Heart left ventricle (tissue), 16 donors: ENCODE measurements at regions not wholly inside any gene's neighbourhood (a gene's known extent, or its start where the extent isn't known, plus 50 kb on each side); places are given as distances from the start of the nearest gene placed in this dataset.

Experiments
- ATAC-seq, 4 donors: fragments of 200-7000 bp; cut with Tn5 transposase; one replicate each; pipeline ENCODE4 v1.9.1; 2020 to 2022; ENCODE audit warnings: moderate library complexity in 4 of 4, mild to moderate bottlenecking in 3 of 4, moderate number of reproducible peaks in 1 of 4
- DNase-seq, 5 donors: peaks; one replicate each; pipeline ENCODE4 v3.0.0-alpha.2; 2020
- H3K27ac ChIP-seq, 12 donors: fragments of 200-600 bp; sonication (generic) in 4 of 12; one replicate each; pipeline versions ENCODE4 v1.5.0 to v1.8.0; 2016 to 2022; ENCODE audit warnings: mild to moderate bottlenecking in 2 of 12
- H3K27me3 ChIP-seq, 9 donors: fragments of 200-600 bp; sonication (generic) in 2 of 9; one replicate each; pipeline versions ENCODE4 v1.5.1 to v1.8.0; 2016 to 2022; ENCODE audit warnings: mild to moderate bottlenecking in 3 of 9
- H3K36me3 ChIP-seq, 9 donors: fragments of 200-600 bp; sonication (generic) in 2 of 9; one replicate each; pipeline versions ENCODE4 v1.5.0 to v1.8.0; 2018 to 2022; ENCODE audit warnings: mild to moderate bottlenecking in 2 of 9
- H3K4me1 ChIP-seq, 12 donors: fragments of 200-600 bp; sonication (generic) in 4 of 12; one replicate each; pipeline versions ENCODE4 v1.5.0 to v1.8.0; 2016 to 2022; ENCODE audit warnings: mild to moderate bottlenecking in 3 of 12
- H3K4me3 ChIP-seq, 12 donors: fragments of 200-600 bp; sonication (generic) in 4 of 12; one replicate each; pipeline versions ENCODE4 v1.5.0 to v1.8.0; 2017 to 2022; ENCODE audit warnings: mild to moderate bottlenecking in 9 of 12, moderate library complexity in 4 of 12
- H3K9me3 ChIP-seq, 12 donors: fragments of 200-600 bp; sonication (generic) in 4 of 12; one replicate each; pipeline versions ENCODE4 v1.5.0 to v1.8.0; 2016 to 2022; ENCODE audit warnings: mild to moderate bottlenecking in 1 of 12
- CTCF ChIP-seq, 12 donors: fragments of 200-600 bp; sonication (generic) in 4 of 12; IDR thresholded peaks; one replicate each; pipeline versions ENCODE4 v1.5.0 to v1.8.0; 2018 to 2022; ENCODE audit warnings: antibody characterized with exemption in 12 of 12, mild to moderate bottlenecking in 5 of 12
- POLR2A ChIP-seq, 2 donors: fragments of 450-650 bp; IDR thresholded peaks; one replicate each; pipeline ENCODE4 v1.6.1; 2017; ENCODE audit warnings: antibody characterized with exemption in 2 of 2, mild to moderate bottlenecking in 2 of 2, moderate library complexity in 2 of 2
- WGBS, 4 donors: extraction: QIAGEN DNeasy Blood & Tissue Kit in 2 of 4; methylation state at CpG; one replicate each; pipeline versions ENCODE4 v1.1.5 to v1.1.7; 2013 to 2018; 5-methylcytosine and 5-hydroxymethylcytosine counted together
- intact Hi-C, 10 donors: fragments of 100-400 bp; cut with DNase I; formaldehyde crosslinking; loops; one replicate each; pipeline versions ENCODE4 v1.11.1 to v1.14.2; 2022
- donor health status: ischemic (EF 13 %, LVEDD 7.1; RV severe dilation, severe dysfunction).
- donor health status: healthy with polysubstance abuse.
- donor health status: DM: no; HTN: yes; CAD: no.
- donor health status: DM: no; HTN: no; CAD: no.
- donor health status: ischemic (EF 25% LVEDD 6.9; RV normal size, moderate dysfunction).
- donor health status: ischemic (EF 25% LVEDD 5.7; RV mildly dilated, moderate dysfunction).
- donor health status: healthy.
- donor health status: DM: yes; HTN: yes; CAD: no.
- donor health status: ischemic (EF 35%, LVEDD 5.7; RV mildly dilated, moderate dysfunction).
- donor health status: nonischemic (EF 11% LVEDD 7.7; RV severe dilation, severe dysfunction).
- donor health status: DM: yes; HTN: yes; CAD: no.
- donor health status: PGD.
- donor health status: ischemic (EF 29% LVEDD 5.4; RV normal size, mild dysfunction).
- donor health status: nonischemic (EF 23%, LVEDD 6.1; RV moderate dilation, normal function).

GRCh38 chr5:120091376-120091948, 372.6 kb upstream of the PRR16 start:
- ATAC-seq (no peak), DNase-seq (no peak)
- Histone ChIP-seq H3K4me3 (no peak overlapping the region), H3K4me1 (peaks cover 0 to 24% (median 6%) of the 10 kb centered on the region in 12 donors), H3K27me3 (no peaks in the 10 kb centered on the region), H3K36me3 (no peaks in the 10 kb centered on the region), H3K9me3 (no peaks in the 10 kb centered on the region), H3K27ac (no peak overlapping the region)
- TF ChIP-seq POLR2A (IDR thresholded peaks at IDR 0.05) (no peak), CTCF (IDR thresholded peaks at IDR 0.05) (no peak)
- 57 to 82% (median 76%) methylated on average over 3 of the region's 3 CpGs for WGBS, 4 donors
- intact Hi-C loops = loop anchor here in 1 of 10 donors (10.0 kb wide), 1 partner anchor 63 kb away; no protein-coding TSS in a partner anchor

- Histone ChIP-seq H3K27me3 (no peaks in the 10 kb centered on the region), H3K4me3 (no peak overlapping the region), H3K9me3 (no peaks in the 10 kb centered on the region), H3K36me3 (no peaks in the 10 kb centered on the region), H3K4me1 (peaks cover 0 to 26% (median 6%) of the 10 kb centered on the region in 12 donors), H3K27ac (no peak overlapping the region)
- intact Hi-C loops = loop anchor here in 1 of 10 donors (10.0 kb wide), 1 partner anchor 62 kb away; no protein-coding TSS in a partner anchor
- TF ChIP-seq CTCF (IDR thresholded peaks at IDR 0.05) (no peak), POLR2A (IDR thresholded peaks at IDR 0.05) (no peak)
- ATAC-seq (no peak), DNase-seq (no peak)
- 72 to 85% (median 77%) methylated on average over 2 of the region's 2 CpGs for WGBS, 4 donors
These were observed 371.5 kb upstream of the PRR16 start for GRCh38 chr5:120092649-120093048.

GRCh38 chr5:120093178-120093577, 370.9 kb upstream of the PRR16 start:
- ATAC-seq = no peak
- TF ChIP-seq CTCF (IDR thresholded peaks at IDR 0.05) (no peak), POLR2A (IDR thresholded peaks at IDR 0.05) (no peak)
- no peak overlapping the region for H3K27ac ChIP-seq
- DNase-seq = no peak
- H3K9me3 ChIP-seq = no peaks in the 10 kb centered on the region
- H3K27me3 ChIP-seq = no peaks in the 10 kb centered on the region
- no peaks in the 10 kb centered on the region for H3K36me3 ChIP-seq
- WGBS, 4 donors = 85 to 91% (median 88%) methylated on average over 7 of the region's 7 CpGs
- H3K4me1 ChIP-seq = peaks cover 0 to 26% (median 5%) of the 10 kb centered on the region in 12 donors
- no peak overlapping the region for H3K4me3 ChIP-seq
- intact Hi-C loops = loop anchor here in 1 of 10 donors (10.0 kb wide), 1 partner anchor 62 kb away; no protein-coding TSS in a partner anchor

GRCh38 chr5:120096413-120096812, 367.7 kb upstream of the PRR16 start:
- intact Hi-C loops = loop anchor here in 1 of 10 donors (10.0 kb wide), 1 partner anchor 58 kb away; no protein-coding TSS in a partner anchor
- ATAC-seq = no peak
- peak overlapping the region in 6 of 12 donors; percentile 2 to 36 (median 24) for H3K4me3 ChIP-seq

More at GRCh38 chr5:120096413-120096812, 367.7 kb upstream of the PRR16 start:
- Histone ChIP-seq H3K4me1 (peaks cover 0 to 13% (median 0%) of the 10 kb centered on the region in 12 donors), H3K27me3 (no peaks in the 10 kb centered on the region), H3K36me3 (no peaks in the 10 kb centered on the region), H3K9me3 (no peaks in the 10 kb centered on the region), H3K27ac (no peak overlapping the region)
- WGBS, 4 donors = 31 to 41% (median 33%) methylated on average over 3 of the region's 3 CpGs
- TF ChIP-seq POLR2A (IDR thresholded peaks at IDR 0.05) = no peak
- no peak for TF ChIP-seq CTCF (IDR thresholded peaks at IDR 0.05)
- no peak for DNase-seq
